CD4-positive, alpha-beta T cell treated with Interleukin-6 at 100 ng/mL for 8 hours (primary cell): ENCODE measurements at regions not wholly inside any gene's neighbourhood (a gene's known extent, or its start where the extent isn't known, plus 50 kb on each side); places are given as distances from the start of the nearest gene placed in this dataset.

ENCODE experiments used
- DNase-seq: peaks from one replicate; pipeline ENCODE4 v3.0.0-alpha.2; 2020; ENCODE audit warnings: mixed read lengths, low spot score

- no peak for DNase-seq
Observed at GRCh38 chr12:32047357-32048212, 59.1 kb upstream of the BICD1 start.

GRCh38 chr12:32048791-32049190, 57.9 kb upstream of the BICD1 start:
- no peak for DNase-seq

- no peak for DNase-seq
Observed at GRCh38 chr12:32049956-32050355, 56.7 kb upstream of the BICD1 start.

- DNase-seq, result no peak
Observed at GRCh38 chr12:32051511-32052211, 55.0 kb upstream of the BICD1 start.

- DNase-seq, result no peak
Observed at GRCh38 chr12:32052212-32052713, 54.4 kb upstream of the BICD1 start.

GRCh38 chr12:32053881-32054624, 52.6 kb upstream of the BICD1 start:
- DNase-seq, result no peak
